ENCODE measurements at regions not wholly inside any gene's neighbourhood (a gene's known extent, or its start where the extent isn't known, plus 50 kb on each side); places are given as distances from the start of the nearest gene placed in this dataset.

- Mint-ChIP-seq H3K4me3 (no peak overlapping the region), H3K36me3 (no peaks in the 10 kb centered on the region), H3K4me1 (peaks cover 53% of the 10 kb centered on the region), H3K9me3 (no peaks in the 10 kb centered on the region), H3K27me3 (ENCODE audit: low read depth) (peaks cover 4% of the 10 kb centered on the region), H3K27ac (no peak overlapping the region)
- no peak for TF ChIP-seq CTCF (IDR thresholded peaks at IDR 0.05; ENCODE audit: unreplicated experiment)
- DNase-seq (ENCODE audit: low spot score in 2 of 2, unreplicated experiment in 2 of 2) = no peak
Measured at GRCh38 chr1:83765125-83765524, 233.8 kb downstream of the TTLL7 start.

GRCh38 chr1:83764209-83764608 lies 234.7 kb downstream of the TTLL7 start:
- DNase-seq (ENCODE audit: low spot score in 2 of 2, unreplicated experiment in 2 of 2) = no peak
- Mint-ChIP-seq H3K4me1 (peaks cover 48% of the 10 kb centered on the region), H3K36me3 (no peaks in the 10 kb centered on the region), H3K4me3 (no peak overlapping the region), H3K27ac (no peak overlapping the region), H3K27me3 (ENCODE audit: low read depth) (peaks cover 6% of the 10 kb centered on the region), H3K9me3 (no peaks in the 10 kb centered on the region)
- TF ChIP-seq CTCF (IDR thresholded peaks at IDR 0.05; ENCODE audit: unreplicated experiment) = no peak

- Mint-ChIP-seq H3K36me3 (no peaks in the 10 kb centered on the region), H3K9me3 (no peaks in the 10 kb centered on the region), H3K27me3 (ENCODE audit: low read depth) (peaks cover 6% of the 10 kb centered on the region), H3K4me3 (no peak overlapping the region), H3K4me1 (peaks cover 48% of the 10 kb centered on the region), H3K27ac (no peak overlapping the region)
- no peak for TF ChIP-seq CTCF (IDR thresholded peaks at IDR 0.05; ENCODE audit: unreplicated experiment)
- no peak for DNase-seq (ENCODE audit: low spot score in 2 of 2, unreplicated experiment in 2 of 2)
Measured at GRCh38 chr1:83763361-83764095, 235.4 kb downstream of the TTLL7 start.

GRCh38 chr1:83762416-83762815 lies 236.5 kb downstream of the TTLL7 start:
- Mint-ChIP-seq H3K27me3 (ENCODE audit: low read depth) (peaks cover 6% of the 10 kb centered on the region), H3K36me3 (no peaks in the 10 kb centered on the region), H3K27ac (no peak overlapping the region), H3K4me3 (no peak overlapping the region), H3K9me3 (no peaks in the 10 kb centered on the region), H3K4me1 (peaks cover 48% of the 10 kb centered on the region)
- DNase-seq (ENCODE audit: low spot score in 2 of 2, unreplicated experiment in 2 of 2) = no peak
- TF ChIP-seq CTCF (IDR thresholded peaks at IDR 0.05; ENCODE audit: unreplicated experiment) = no peak

GRCh38 chr1:83762039-83762365 lies 236.9 kb downstream of the TTLL7 start:
- Mint-ChIP-seq H3K9me3 (no peaks in the 10 kb centered on the region), H3K4me1 (peaks cover 48% of the 10 kb centered on the region), H3K4me3 (no peak overlapping the region), H3K27ac (no peak overlapping the region), H3K27me3 (ENCODE audit: low read depth) (peaks cover 6% of the 10 kb centered on the region), H3K36me3 (no peaks in the 10 kb centered on the region)
- no peak for TF ChIP-seq CTCF (IDR thresholded peaks at IDR 0.05; ENCODE audit: unreplicated experiment)
- DNase-seq (ENCODE audit: low spot score in 2 of 2, unreplicated experiment in 2 of 2) = no peak
